Stimulated activated CD4-positive, alpha-beta T cell treated with anti-CD3 and anti-CD28 coated beads, Interleukin-15, amount 100 ng/mL, for 24 hours (primary cell): ENCODE measurements at regions not wholly inside any gene's neighbourhood (a gene's known extent, or its start where the extent isn't known, plus 50 kb on each side); places are given as distances from the start of the nearest gene placed in this dataset.
"Not testable (repeated sequence)": the region's sequence is repeated elsewhere in the genome, so short reads cannot be mapped to it uniquely, and the experiment has no call there.

Experiments used
- DNase-seq: peaks from one replicate; pipeline ENCODE4 v3.0.0-alpha.2; 2020

- no peak for DNase-seq
Measured at GRCh38 chr1:119191325-119191724, 50.9 kb upstream of the WARS2 start.

DNA sequence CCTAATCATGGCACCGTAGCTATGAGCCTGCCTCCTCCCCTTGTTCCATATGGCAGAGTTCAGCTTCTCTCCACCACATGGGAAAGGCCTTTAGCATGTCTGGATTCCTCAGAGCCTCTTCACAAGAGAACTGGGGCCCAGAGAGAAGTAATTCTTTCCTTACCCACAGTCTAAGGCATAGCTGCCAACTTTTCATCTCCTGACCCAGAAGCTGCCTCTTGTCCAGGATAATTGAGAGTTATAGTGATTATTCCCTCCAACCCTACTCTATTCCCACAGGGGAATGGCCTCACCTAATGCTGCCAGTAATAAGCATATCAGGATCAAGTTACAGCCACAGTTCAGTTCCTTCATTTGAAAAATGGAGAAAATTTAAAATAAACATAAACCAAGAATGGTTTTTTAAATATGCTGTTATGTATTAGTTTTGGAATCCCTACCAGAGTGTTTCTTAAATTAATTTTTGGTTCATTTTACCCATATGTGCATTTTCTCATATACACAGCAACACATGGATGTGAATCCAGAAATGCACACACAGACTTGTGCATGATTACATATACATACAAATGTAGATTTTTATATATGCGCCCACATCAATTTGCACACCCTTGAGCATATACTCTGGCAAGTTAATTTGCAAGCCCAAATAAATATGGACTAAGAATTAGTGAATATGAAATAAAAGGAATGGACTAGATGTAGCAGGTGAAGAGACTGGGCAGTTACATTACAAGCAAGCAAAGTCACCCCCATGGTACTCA, 63.9 kb upstream of the WARS2 start:
- no peak for DNase-seq

DNA sequence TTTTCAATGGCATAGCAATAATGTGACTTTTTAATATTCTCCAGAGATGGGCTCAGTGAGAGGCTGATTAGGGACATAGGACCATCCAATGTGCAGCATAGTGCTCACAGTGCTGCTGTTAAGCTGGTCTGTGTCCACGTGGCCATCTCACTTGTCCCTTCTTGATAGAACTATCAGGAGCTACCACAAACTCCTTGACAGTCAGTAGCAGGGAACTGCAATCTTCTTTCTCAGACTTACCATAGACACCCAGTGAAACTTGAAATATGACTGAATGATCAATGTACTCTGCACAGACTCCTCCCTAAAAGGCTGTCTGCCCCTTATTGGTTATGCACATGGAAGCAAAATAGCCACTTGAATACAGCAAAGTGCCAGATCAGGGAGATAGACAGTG, 64.5 kb upstream of the WARS2 start:
- DNase-seq, result no peak

DNA sequence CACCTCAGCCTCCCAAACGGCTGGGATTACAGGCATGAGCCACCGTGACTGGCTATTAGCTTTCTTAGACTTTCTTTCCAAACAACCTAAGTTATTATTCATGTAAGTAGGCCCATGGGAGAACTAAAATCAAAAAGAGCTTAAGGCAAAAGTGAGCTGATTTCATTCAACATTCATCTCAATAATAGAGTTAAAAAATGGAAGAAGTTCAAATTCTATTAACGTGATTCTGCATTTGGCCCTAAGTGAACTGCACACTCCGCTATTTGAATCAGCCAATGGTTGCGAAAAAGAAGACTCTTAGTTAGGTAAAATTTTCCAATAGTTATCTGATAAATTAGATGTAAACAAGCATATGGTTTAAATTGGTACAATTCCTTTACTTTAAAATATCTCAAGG, 68.6 kb upstream of the WARS2 start:
- no peak for DNase-seq

DNA sequence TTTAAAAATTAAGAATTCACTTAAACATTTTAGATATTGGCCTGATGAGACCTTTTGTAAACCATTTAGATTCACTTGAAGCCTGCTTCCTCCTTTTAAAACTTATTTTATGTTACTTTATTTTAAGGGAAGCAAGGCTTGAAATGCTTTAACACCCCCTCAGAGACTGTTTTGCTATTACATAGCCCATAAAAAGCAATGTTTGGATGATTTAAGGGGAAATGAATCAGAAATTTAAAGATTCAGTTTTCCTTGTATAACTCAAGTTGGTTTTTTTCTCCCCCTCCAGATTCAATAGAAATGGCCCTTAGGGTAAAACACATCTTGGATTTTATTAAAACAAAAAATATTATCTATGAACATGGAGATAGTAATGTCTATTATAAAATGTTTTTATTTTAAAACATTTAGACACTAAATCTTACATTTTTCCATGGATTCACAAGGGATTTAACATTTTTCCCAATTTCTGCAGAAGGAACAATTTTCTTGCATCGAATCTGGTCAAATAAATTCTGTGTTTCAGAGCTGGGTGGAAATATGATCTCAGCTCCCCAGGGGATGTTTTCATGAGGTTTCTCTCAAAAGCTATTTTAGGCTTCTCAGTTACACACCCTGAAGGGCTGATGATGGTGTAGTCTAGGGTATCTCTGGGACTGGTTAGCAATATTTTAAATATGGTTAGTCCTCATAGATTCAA, 69.3 kb upstream of the WARS2 start:
- DNase-seq, result no peak

DNA sequence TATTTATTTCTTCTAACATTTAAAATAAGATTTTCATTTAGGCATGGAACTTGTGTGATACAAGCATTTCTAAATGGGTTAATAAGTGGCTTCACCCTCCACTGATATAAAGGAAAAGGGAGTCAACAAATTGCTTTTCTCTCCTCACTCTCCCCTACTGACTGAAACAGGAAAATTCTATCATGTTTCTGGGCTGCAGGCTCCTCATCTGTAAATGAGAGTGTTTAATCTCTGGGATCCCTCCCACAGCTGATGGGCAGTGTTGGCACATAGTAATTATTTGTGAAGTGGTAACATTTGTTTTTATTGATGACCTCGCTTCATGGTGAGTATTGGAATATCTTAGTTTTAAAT, 69.8 kb upstream of the WARS2 start:
- DNase-seq, result no peak

DNA sequence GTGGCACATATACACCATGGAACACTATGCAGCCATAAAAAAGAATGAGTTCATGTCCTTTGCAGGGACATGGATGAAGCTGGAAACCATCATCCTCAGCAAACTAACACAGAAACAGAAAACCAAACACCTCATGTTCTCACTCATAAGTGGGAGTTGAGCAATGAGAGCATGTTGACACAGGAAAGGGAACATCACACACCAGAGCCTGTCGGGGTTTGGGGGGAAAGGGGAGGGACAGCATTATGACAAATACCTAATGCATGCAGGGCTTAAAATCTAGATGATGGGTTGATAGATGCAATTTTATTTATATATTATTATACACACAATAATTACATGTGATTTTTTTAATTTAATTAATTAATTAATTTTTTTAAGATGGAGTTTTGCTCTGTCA, 72.8 kb upstream of the WARS2 start:
- not testable (repeated sequence) for DNase-seq

- not testable (repeated sequence) for DNase-seq
Measured at GRCh38 chr1:119214961-119215360, 74.5 kb upstream of the WARS2 start.

- no peak for DNase-seq
Measured at GRCh38 chr1:119217309-119217828, 76.9 kb upstream of the WARS2 start.

DNA sequence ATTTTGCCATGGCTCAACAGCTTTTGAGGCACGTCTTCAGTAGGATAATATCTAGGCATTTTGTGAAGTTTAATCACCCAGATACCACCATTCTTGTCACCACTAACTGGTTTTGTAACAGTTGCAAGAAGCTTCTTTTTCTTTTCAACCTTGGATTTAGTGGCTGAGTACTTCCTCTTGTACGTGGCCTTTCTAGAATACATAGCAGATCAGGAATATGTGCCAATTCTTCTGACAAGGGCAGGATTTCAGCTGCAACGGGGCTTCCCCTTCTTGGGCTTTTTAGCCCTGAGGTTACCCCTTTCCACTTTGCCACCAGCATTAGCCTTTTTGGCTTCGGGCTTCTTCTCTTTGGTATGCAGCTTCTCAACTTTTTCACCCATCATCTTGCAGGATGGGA, 79.3 kb upstream of the WARS2 start:
- no peak for DNase-seq

GRCh38 chr1:119220991-119221390, 80.5 kb upstream of the WARS2 start:
- no peak for DNase-seq

GRCh38 chr1:119222271-119222670, 81.8 kb upstream of the WARS2 start:
- DNase-seq, result no peak

DNA sequence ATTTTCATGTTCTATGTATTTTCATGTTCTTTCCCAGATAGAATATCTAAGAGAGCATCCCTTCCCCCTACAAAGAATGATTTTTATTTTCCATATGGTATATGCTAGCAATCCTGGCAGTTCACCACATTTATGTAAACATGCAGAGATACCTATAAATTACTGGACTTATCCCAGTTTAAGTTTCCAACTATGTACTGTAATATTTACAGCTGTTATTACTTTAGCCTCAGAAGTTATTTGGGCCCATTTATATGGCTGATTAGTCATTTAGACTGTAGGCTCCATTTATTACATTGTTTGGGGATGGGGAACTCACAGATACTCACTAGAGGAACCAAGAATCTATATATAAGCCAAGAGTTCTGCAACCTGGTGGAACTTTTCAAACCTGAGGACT, 84.8 kb upstream of the WARS2 start:
- no peak for DNase-seq

DNA sequence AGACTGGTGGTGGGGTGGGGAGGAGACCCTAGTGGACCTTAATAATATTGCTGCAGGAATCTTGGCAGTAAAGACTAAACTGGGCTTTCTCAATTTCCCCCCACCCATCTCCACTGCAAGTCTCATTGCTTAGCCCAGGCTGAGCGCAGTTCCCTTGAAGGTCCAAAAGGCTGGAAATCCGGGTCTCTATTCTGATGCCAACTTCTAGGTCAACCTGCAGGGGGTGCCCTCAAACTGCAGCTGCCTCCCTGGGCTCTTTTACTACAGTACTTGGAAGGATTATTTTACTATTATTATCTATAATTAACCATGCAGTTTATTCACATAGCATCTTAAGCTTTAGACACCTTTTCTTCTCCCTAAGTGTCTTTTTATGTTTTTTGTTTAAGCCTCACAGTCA, 85.4 kb upstream of the WARS2 start:
- DNase-seq, result no peak

DNA sequence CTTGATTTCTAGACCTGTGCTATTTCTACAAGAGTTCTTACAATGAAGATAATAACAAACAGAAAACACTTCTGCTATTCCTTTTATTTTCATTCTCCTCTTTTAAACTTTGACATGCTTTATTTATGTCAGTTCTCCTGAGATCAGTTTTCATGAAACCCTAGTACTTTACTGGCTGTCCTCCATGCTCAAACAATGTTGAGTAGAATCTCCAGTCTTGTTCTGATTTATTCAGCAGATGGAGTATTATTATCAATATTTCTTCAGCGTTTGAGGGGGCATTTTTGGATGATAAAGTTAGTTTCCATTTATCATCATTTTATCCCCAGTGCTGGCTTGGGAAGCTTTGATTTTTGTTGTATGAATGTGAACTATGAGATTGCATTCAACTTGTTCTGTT, 85.9 kb upstream of the WARS2 start:
- DNase-seq, result no peak

GRCh38 chr1:119226913-119227312, 86.5 kb upstream of the WARS2 start:
- no peak for DNase-seq

DNA sequence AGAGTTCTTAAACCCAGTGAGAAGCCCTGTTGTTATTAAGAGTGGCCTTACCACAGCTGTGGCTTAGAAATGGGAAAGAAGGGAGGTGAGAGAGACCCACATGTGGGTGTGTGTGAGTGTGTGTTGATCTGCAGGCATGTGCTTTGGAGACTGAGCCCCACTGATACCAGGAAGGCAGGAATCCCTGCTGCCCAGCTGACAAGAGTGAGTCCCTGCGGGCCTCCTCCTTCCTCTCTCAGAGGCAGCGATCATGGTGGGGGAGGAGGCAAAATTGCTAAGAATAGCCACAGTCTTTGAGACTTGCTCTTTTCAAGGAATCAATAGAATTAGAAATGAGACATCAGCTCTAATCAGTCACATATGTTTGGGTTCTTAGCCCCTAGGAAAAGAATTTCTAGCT, 87.0 kb upstream of the WARS2 start:
- no peak for DNase-seq

DNA sequence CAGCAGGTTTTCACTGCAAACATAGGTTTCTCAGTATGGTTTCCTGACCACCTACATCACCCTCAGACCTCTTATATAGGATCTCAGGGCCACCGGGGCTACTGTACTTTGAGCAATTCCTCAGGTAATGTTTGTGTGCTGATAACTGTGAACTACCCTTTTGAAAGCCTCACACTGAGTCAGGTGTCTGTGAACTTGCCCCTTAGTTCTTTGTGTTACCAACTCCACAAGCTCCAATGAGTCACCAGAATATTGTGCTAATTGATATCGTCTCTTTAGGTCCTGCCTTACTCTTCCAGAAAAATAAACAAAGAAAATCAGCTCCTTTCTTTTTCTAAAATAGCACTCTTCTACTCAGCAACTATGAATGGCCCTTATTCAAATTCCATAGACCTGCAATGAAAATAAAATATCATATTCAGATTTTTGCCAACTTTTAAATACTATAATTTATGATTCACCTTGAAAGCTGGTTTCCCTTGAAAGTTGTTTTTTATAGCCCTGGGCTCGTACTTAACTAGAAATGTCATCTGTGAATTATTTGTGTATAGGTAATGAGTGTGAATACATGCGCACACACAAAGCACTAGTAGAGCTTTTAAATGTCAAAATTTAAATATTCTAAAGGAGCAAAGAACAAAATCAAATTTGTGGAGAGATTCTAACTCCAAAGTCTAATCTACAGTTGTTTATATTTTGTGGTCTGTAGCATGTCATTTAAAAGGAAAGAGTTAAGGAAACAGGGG, 88.1 kb upstream of the WARS2 start:
- no peak for DNase-seq

- DNase-seq, result no peak
Measured at GRCh38 chr1:119235120-119235519, 94.7 kb upstream of the WARS2 start.

DNA sequence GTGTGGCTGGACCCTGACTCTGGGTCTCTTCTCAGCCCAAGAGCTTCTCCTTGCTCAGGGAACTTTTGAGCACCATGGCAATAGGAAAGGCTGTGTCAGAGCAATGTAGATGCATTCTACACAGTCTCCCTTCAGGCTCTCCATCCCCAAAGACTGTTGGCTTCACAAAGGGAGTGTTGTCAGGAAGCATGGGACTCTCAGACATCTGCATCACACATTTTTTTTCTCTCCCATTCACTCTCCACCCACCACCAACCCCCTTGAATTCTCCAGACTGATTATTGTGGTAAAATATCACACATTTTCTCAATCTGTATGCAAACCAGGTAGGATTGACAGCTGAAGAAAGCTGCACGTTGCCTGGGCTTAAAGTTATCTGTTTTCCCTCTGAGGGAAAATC, 105.4 kb upstream of the WARS2 start:
- no peak for DNase-seq

GRCh38 chr1:119249283-119249682, 108.8 kb upstream of the WARS2 start:
- no peak for DNase-seq

- no peak for DNase-seq
Measured at GRCh38 chr1:119250299-119250698, 109.8 kb upstream of the WARS2 start.

DNA sequence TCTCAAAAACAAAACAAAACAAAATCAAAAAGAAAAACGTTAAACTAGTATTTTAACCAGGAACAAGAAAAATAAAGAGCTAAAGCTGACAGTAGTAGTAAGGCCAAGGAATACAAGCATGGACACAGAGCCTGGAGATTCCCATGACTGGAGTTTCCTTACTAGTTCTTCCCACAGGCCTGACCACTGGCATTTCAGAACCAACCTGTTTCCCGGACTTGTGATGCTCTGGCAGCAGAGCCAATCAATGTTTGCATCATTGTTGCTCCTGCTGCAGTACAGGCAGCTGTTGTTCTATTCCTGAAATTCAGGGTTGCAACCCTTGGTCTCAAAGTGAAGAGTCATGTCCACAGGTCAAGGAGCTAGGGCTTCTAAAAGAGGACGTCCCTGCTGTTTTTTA, 111.3 kb upstream of the WARS2 start:
- DNase-seq, result no peak

GRCh38 chr1:119253366-119253765, 112.9 kb upstream of the WARS2 start:
- no peak for DNase-seq
